ENCODE measurements at regions not wholly inside any gene's neighbourhood (a gene's known extent, or its start where the extent isn't known, plus 50 kb on each side); places are given as distances from the start of the nearest gene placed in this dataset.

- no peak for DNase-seq
- Histone ChIP-seq H3K36me3 (no peaks in the 10 kb centered on the region), H3K27me3 (no peaks in the 10 kb centered on the region), H3K4me1 (no peaks in the 10 kb centered on the region), H3K27ac (no peak overlapping the region), H3K4me3 (no peak overlapping the region), H3K9me3 (no peaks in the 10 kb centered on the region)
- TF ChIP-seq POLR2AphosphoS5 (IDR thresholded peaks at IDR 0.05) (no peak), EP300 (IDR thresholded peaks at IDR 0.05; ENCODE audit: low read depth) (no peak), POLR2A (IDR thresholded peaks at IDR 0.05) (no peak)
- TF ChIP-seq, protein P1, sequence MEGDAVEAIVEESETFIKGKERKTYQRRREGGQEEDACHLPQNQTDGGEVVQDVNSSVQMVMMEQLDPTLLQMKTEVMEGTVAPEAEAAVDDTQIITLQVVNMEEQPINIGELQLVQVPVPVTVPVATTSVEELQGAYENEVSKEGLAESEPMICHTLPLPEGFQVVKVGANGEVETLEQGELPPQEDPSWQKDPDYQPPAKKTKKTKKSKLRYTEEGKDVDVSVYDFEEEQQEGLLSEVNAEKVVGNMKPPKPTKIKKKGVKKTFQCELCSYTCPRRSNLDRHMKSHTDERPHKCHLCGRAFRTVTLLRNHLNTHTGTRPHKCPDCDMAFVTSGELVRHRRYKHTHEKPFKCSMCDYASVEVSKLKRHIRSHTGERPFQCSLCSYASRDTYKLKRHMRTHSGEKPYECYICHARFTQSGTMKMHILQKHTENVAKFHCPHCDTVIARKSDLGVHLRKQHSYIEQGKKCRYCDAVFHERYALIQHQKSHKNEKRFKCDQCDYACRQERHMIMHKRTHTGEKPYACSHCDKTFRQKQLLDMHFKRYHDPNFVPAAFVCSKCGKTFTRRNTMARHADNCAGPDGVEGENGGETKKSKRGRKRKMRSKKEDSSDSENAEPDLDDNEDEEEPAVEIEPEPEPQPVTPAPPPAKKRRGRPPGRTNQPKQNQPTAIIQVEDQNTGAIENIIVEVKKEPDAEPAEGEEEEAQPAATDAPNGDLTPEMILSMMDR (IDR thresholded peaks at IDR 0.05), result no peak
- intact Hi-C loops (cut with DNase I; ENCODE audit: low total_unique reads) (no loop called here), in situ Hi-C loops (cut with MboI; ENCODE audit: low pct_ligation_motif_present in 1 of 4, low pct_unique_long_range_greater_than_20kb in 1 of 4, low sequenced_read_pairs in 3 of 4) (loop anchor here in 1 of 4 donors (10.0 kb wide), 1 partner anchor 346 kb away; the partner anchor contains the start of gene FYB1)
- WGBS, 2 donors (ENCODE audit: low coverage in 1 of 2), result 84 to 85% methylated on average over 2 of the region's 2 CpGs
These were observed 135.9 kb upstream of the DAB2 start for GRCh38 chr5:39560726-39561125.

DNA sequence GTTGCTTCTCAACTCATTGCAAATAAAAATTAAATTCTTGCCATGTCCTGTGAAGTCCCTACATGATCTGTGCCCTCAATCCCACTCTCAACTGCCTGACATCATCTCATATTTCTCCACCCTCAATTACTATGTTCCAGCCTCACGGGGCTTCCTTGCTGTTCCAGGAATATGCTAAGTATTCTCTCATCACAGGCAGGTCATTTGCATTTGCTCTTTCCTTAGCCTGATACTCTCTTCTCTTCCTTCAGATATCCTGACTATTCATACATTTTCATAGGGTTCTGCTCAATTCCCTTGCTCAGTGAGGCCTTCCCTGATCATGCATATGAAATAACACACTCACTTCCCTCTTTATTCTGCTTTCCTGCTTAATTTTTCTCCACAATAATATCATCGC lies 135.1 kb upstream of the DAB2 start:
- H3K9me3 ChIP-seq, result no peaks in the 10 kb centered on the region
- in situ Hi-C loops (cut with MboI; ENCODE audit: low pct_ligation_motif_present in 1 of 4, low pct_unique_long_range_greater_than_20kb in 1 of 4, low sequenced_read_pairs in 3 of 4) (loop anchor here in 3 of 4 donors (10.0 kb wide), 2 partner anchors 335 to 345 kb away; partner anchors contain the start of gene FYB1 (in 2 of the 3)), intact Hi-C loops (cut with DNase I; ENCODE audit: low total_unique reads) (no loop called here)
- WGBS, 2 donors (ENCODE audit: low coverage in 1 of 2), result 85 to 86% methylated on average over 2 of the region's 2 CpGs
- H3K27ac ChIP-seq, result no peak overlapping the region
- TF ChIP-seq, protein P1 (IDR thresholded peaks at IDR 0.05), result no peak
- H3K4me3 ChIP-seq, result no peak overlapping the region
- no peak for DNase-seq
- no peaks in the 10 kb centered on the region for H3K36me3 ChIP-seq
- no peaks in the 10 kb centered on the region for H3K4me1 ChIP-seq
- H3K27me3 ChIP-seq, result no peaks in the 10 kb centered on the region

DNA sequence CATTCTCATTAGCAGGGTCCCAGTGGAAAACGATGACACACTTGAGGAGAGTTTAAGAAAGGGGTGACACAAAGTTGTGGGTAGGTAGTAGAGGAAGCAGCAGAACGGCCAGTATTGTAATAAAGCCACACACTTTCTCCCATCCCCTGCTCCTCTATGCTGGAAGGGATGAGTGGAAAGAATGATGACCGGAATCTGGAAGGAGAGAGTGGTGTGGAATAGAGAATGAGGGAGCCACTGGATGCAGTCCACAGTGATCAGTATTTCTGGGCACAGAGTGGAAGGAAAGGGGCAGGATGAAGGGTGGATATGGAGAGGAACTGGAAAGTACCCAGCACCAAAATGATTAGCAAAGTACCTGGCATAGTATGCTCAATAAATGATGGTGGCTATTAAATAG lies 133.8 kb upstream of the DAB2 start:
- no peak overlapping the region for H3K27ac ChIP-seq
- intact Hi-C loops (cut with DNase I; ENCODE audit: low total_unique reads), result no loop called here
- DNase-seq, result no peak
- no peaks in the 10 kb centered on the region for H3K9me3 ChIP-seq
- in situ Hi-C loops (cut with MboI; ENCODE audit: low pct_ligation_motif_present in 1 of 4, low pct_unique_long_range_greater_than_20kb in 1 of 4, low sequenced_read_pairs in 3 of 4), result loop anchor here in 2 of 4 donors (10.0 kb wide), 2 partner anchors 334 to 344 kb away; partner anchors contain the start of gene FYB1 (in 1 of the 2)
- WGBS, 2 donors (ENCODE audit: low coverage in 1 of 2), result 58 to 88% methylated on average over 3 of the region's 3 CpGs
- TF ChIP-seq POLR2A (IDR thresholded peaks at IDR 0.05) (no peak), POLR2AphosphoS5 (IDR thresholded peaks at IDR 0.05) (no peak), EP300 (IDR thresholded peaks at IDR 0.05; ENCODE audit: low read depth) (no peak)
- TF ChIP-seq, protein P1 (IDR thresholded peaks at IDR 0.05), result no peak
- H3K4me1 ChIP-seq, result no peaks in the 10 kb centered on the region
- no peaks in the 10 kb centered on the region for H3K27me3 ChIP-seq
- no peak overlapping the region for H3K4me3 ChIP-seq
- no peaks in the 10 kb centered on the region for H3K36me3 ChIP-seq

DNA sequence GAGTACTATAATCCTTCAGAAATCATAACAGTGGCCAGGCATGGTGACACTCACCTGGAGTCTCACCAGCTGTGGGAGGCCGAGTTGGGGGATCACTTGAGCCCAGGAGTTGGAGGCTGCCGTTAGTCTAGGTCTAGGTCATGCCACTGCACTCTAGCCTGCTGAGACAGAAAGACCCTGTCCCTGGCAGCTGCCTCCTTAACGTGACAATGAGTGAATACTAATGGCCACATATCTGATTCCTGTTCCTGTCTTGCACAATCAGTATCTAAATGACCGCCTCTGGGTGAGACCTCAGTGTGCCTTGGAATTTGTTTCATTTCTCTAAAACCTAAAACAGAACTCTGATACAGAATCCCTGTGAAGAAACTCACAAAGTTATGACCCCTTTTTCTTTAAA lies 131.0 kb upstream of the DAB2 start:
- DNase-seq, result no peak
- Histone ChIP-seq H3K4me1 (no peaks in the 10 kb centered on the region), H3K9me3 (no peaks in the 10 kb centered on the region), H3K36me3 (no peaks in the 10 kb centered on the region), H3K27ac (no peak overlapping the region), H3K4me3 (no peak overlapping the region), H3K27me3 (no peaks in the 10 kb centered on the region)
- TF ChIP-seq, protein P1 (IDR thresholded peaks at IDR 0.05), result no peak
- TF ChIP-seq POLR2A (IDR thresholded peaks at IDR 0.05), result no peak
- TF ChIP-seq EP300 (IDR thresholded peaks at IDR 0.05; ENCODE audit: low read depth), result no peak
- no peak for TF ChIP-seq POLR2AphosphoS5 (IDR thresholded peaks at IDR 0.05)
- in situ Hi-C loops (cut with MboI; ENCODE audit: low pct_ligation_motif_present in 1 of 4, low pct_unique_long_range_greater_than_20kb in 1 of 4, low sequenced_read_pairs in 3 of 4) (loop anchor here in 2 of 4 donors (10.0 kb wide), 2 partner anchors 331 to 341 kb away; partner anchors contain the start of gene FYB1 (in 1 of the 2)), intact Hi-C loops (cut with DNase I; ENCODE audit: low total_unique reads) (no loop called here)
- 69% methylated on average over 4 of the region's 4 CpGs; no CpG with 5 or more reads in 1 of the 2 donors for WGBS, 2 donors (ENCODE audit: low coverage in 1 of 2)

All from transverse colon (tissue), 4 donors.